ENCODE measurements at regions not wholly inside any gene's neighbourhood (a gene's known extent, or its start where the extent isn't known, plus 50 kb on each side); places are given as distances from the start of the nearest gene placed in this dataset.

- H3K9ac ChIP-seq (ENCODE audit: low read length), result no peak overlapping the region
- no peaks in the 10 kb centered on the region for H3K27me3 ChIP-seq (replicated peaks in 1 of 4; ENCODE audit: control extremely low read depth in 1 of 4, control insufficient read depth in 3 of 4, insufficient read depth in 4 of 4, low read length in 3 of 4)
- H3K27ac Mint-ChIP-seq, result no peak overlapping the region
- ChIA-PET CTCF (no interaction called here), POLR2A (no interaction called here)
- H4K20me1 ChIP-seq (ENCODE audit: control insufficient read depth, insufficient read depth, low read length, poor library complexity, severe bottlenecking), result no peaks in the 10 kb centered on the region
- H3K36me3 ChIP-seq (replicated peaks in 1 of 2; ENCODE audit: control extremely low read depth in 1 of 2, control insufficient read depth in 1 of 2, extremely low read depth in 1 of 2, insufficient read depth in 2 of 2, low read length in 1 of 2), result no peaks in the 10 kb centered on the region
- no peaks in the 10 kb centered on the region for H3K4me1 Mint-ChIP-seq
- no peaks in the 10 kb centered on the region for H3K79me2 ChIP-seq (ENCODE audit: control insufficient read depth, insufficient read depth, low read length)
- intact Hi-C loops (cut with micrococcal nuclease), result no loop called here
- no peaks in the 10 kb centered on the region for H3K9me3 Mint-ChIP-seq (ENCODE audit: insufficient read depth)
- no peak overlapping the region for H3K27ac ChIP-seq (ENCODE audit: low read length in 2 of 2)
- no peak overlapping the region for H3K4me2 ChIP-seq (replicated peaks; ENCODE audit: low read depth, low read length, poor library complexity, severe bottlenecking)
- no peaks in the 10 kb centered on the region for H3K4me1 ChIP-seq (ENCODE audit: control insufficient read depth in 2 of 2, insufficient read depth in 2 of 2, low read length in 2 of 2)
- H3K4me3 Mint-ChIP-seq, result no peak overlapping the region
- DNase-seq (no peak), ATAC-seq (ENCODE audit: low read depth) (no peak)
- TF ChIP-seq EZH2 (IDR thresholded peaks at IDR 0.05; ENCODE audit: borderline replicate concordance, insufficient read depth, low read depth, low read length, poor library complexity, severe bottlenecking) (no peak), CTCF (IDR thresholded peaks at IDR 0.05) (no peak)
- H3K4me3 ChIP-seq (ENCODE audit: control extremely low read depth in 1 of 5, extremely low read depth in 1 of 5, insufficient read depth in 1 of 5, low read depth in 2 of 5, low read length in 4 of 5), result no peak overlapping the region
- no peak overlapping the region for H2AFZ ChIP-seq (ENCODE audit: insufficient read depth, low read depth, low read length, poor library complexity, severe bottlenecking)
- no peaks in the 10 kb centered on the region for H3K9me3 ChIP-seq (ENCODE audit: control extremely low read depth in 1 of 3, control insufficient read depth in 2 of 3, insufficient read depth in 1 of 3, low read length in 2 of 3)
- H3K27me3 Mint-ChIP-seq, result no peaks in the 10 kb centered on the region
Measured at GRCh38 chrX:124493984-124494383, 147.6 kb downstream of the SH2D1A start.

- Histone ChIP-seq H3K9ac (ENCODE audit: low read length) (no peak overlapping the region), H3K36me3 (replicated peaks in 1 of 2; ENCODE audit: control extremely low read depth in 1 of 2, control insufficient read depth in 1 of 2, extremely low read depth in 1 of 2, insufficient read depth in 2 of 2, low read length in 1 of 2) (no peaks in the 10 kb centered on the region), H2AFZ (ENCODE audit: insufficient read depth, low read depth, low read length, poor library complexity, severe bottlenecking) (no peak overlapping the region), H3K9me3 (ENCODE audit: control extremely low read depth in 1 of 3, control insufficient read depth in 2 of 3, insufficient read depth in 1 of 3, low read length in 2 of 3) (no peaks in the 10 kb centered on the region), H3K79me2 (ENCODE audit: control insufficient read depth, insufficient read depth, low read length) (no peaks in the 10 kb centered on the region), H3K27me3 (replicated peaks in 1 of 4; ENCODE audit: control extremely low read depth in 1 of 4, control insufficient read depth in 3 of 4, insufficient read depth in 4 of 4, low read length in 3 of 4) (no peaks in the 10 kb centered on the region), H3K4me1 (ENCODE audit: control insufficient read depth in 2 of 2, insufficient read depth in 2 of 2, low read length in 2 of 2) (no peaks in the 10 kb centered on the region), H4K20me1 (ENCODE audit: control insufficient read depth, insufficient read depth, low read length, poor library complexity, severe bottlenecking) (no peaks in the 10 kb centered on the region), H3K27ac (ENCODE audit: low read length in 2 of 2) (no peak overlapping the region), H3K4me3 (ENCODE audit: control extremely low read depth in 1 of 5, extremely low read depth in 1 of 5, insufficient read depth in 1 of 5, low read depth in 2 of 5, low read length in 4 of 5) (no peak overlapping the region), H3K4me2 (replicated peaks; ENCODE audit: low read depth, low read length, poor library complexity, severe bottlenecking) (no peak overlapping the region)
- Mint-ChIP-seq H3K27ac (no peak overlapping the region), H3K9me3 (ENCODE audit: insufficient read depth) (no peaks in the 10 kb centered on the region), H3K27me3 (no peaks in the 10 kb centered on the region), H3K4me1 (no peaks in the 10 kb centered on the region), H3K4me3 (no peak overlapping the region)
- ChIA-PET POLR2A (no interaction called here), CTCF (no interaction called here)
- intact Hi-C loops (cut with micrococcal nuclease), result no loop called here
- TF ChIP-seq CTCF (IDR thresholded peaks at IDR 0.05) (no peak), EZH2 (IDR thresholded peaks at IDR 0.05; ENCODE audit: borderline replicate concordance, insufficient read depth, low read depth, low read length, poor library complexity, severe bottlenecking) (no peak)
- no CpG with 5 or more reads among the region's 4 CpGs for WGBS (ENCODE audit: insufficient coverage)
- ATAC-seq (ENCODE audit: low read depth), result no peak
- DNase-seq, result no peak
Measured at GRCh38 chrX:124497386-124497785, 151.0 kb downstream of the SH2D1A start.
